GM23338 (cell line): ENCODE measurements at regions not wholly inside any gene's neighbourhood (a gene's known extent, or its start where the extent isn't known, plus 50 kb on each side); places are given as distances from the start of the nearest gene placed in this dataset.

Experiments used
- ATAC-seq: fragments of 200-7000 bp; cut with Tn5 transposase; 3 replicates; pipeline ENCODE4 v1.9.1; 2020
- DNase-seq: peaks from one replicate; pipeline ENCODE4 v3.0.0-alpha.2; 2015; ENCODE audit warnings: low spot score
- H2AFZ ChIP-seq: fragments of 200-600 bp; sonication (generic); 2 replicates; pipeline ENCODE4 v1.8.0; 2016; ENCODE audit warnings: antibody characterized with exemption, mild to moderate bottlenecking, moderate library complexity
- H3F3A ChIP-seq: fragments of 200-600 bp; sonication (generic); replicated peaks from 2 replicates; pipeline ENCODE4 v1.8.0; 2017; ENCODE audit warnings: antibody characterized with exemption, mixed run types, low read depth
- H3K27ac ChIP-seq: fragments of 200-600 bp; sonication (generic); 2 replicates; pipeline ENCODE4 v1.6.1; 2016; ENCODE audit warnings: low read depth
- H3K27me3 ChIP-seq: fragments of 200-600 bp; sonication (generic); 2 replicates; pipeline ENCODE4 v1.8.0; 2016; ENCODE audit warnings: mild to moderate bottlenecking, mixed run types, moderate library complexity; ENCODE audit not compliant: insufficient read depth
- H3K36me3 ChIP-seq: fragments of 200-600 bp; sonication (generic); 2 replicates; pipeline ENCODE4 v1.8.0; 2016; ENCODE audit warnings: mild to moderate bottlenecking; ENCODE audit not compliant: insufficient read depth
- H3K4me1 ChIP-seq: fragments of 200-600 bp; sonication (generic); 2 replicates; pipeline ENCODE4 v1.8.0; 2016; ENCODE audit warnings: mild to moderate bottlenecking, moderate library complexity; ENCODE audit not compliant: insufficient read depth
- H3K4me2 ChIP-seq: fragments of 200-600 bp; sonication (generic); 2 replicates; pipeline ENCODE4 v1.7.1; 2017; ENCODE audit warnings: mixed run types
- H3K4me3 ChIP-seq: fragments of 200-600 bp; sonication (generic); 2 replicates; pipeline ENCODE4 v1.6.1; 2016; ENCODE audit warnings: mixed run types
- H3K79me2 ChIP-seq: fragments of 200-600 bp; sonication (generic); replicated peaks from 2 replicates; pipeline ENCODE4 v1.8.0; 2017; ENCODE audit warnings: mild to moderate bottlenecking; ENCODE audit not compliant: insufficient read depth
- H3K9me2 ChIP-seq: fragments of 200-600 bp; sonication (generic); 2 replicates; pipeline ENCODE4 v1.8.0; 2017; ENCODE audit not compliant: insufficient read depth
- H4K20me1 ChIP-seq: fragments of 200-600 bp; sonication (generic); replicated peaks from 2 replicates; pipeline ENCODE4 v1.8.0; 2017; ENCODE audit warnings: mild to moderate bottlenecking; ENCODE audit not compliant: insufficient read depth
- H3K27ac Mint-ChIP-seq: 2 replicates; pipeline ENCODE4 v1.8.0; 2020; ENCODE audit warnings: inconsistent platforms, mild to moderate bottlenecking, moderate library complexity, mixed read lengths
- H3K27me3 Mint-ChIP-seq: 3 replicates; pipeline ENCODE4 v1.8.0; 2022; ENCODE audit warnings: low read depth, mild to moderate bottlenecking, moderate library complexity, mixed read lengths, inconsistent platforms; ENCODE audit not compliant: insufficient read depth, poor library complexity
- H3K36me3 Mint-ChIP-seq: 3 replicates; pipeline ENCODE4 v1.8.0; 2021; ENCODE audit warnings: low read depth, mild to moderate bottlenecking, inconsistent platforms, moderate library complexity, mixed read lengths
- H3K4me1 Mint-ChIP-seq: 3 replicates; pipeline ENCODE4 v1.8.0; 2020; ENCODE audit warnings: mild to moderate bottlenecking, inconsistent platforms, mixed read lengths
- H3K4me3 Mint-ChIP-seq: 3 replicates; pipeline ENCODE4 v1.8.0; 2021; ENCODE audit warnings: moderate library complexity, mild to moderate bottlenecking, inconsistent platforms, mixed read lengths
- H3K9me3 Mint-ChIP-seq: 3 replicates; pipeline ENCODE4 v1.8.0; 2020; ENCODE audit warnings: moderate library complexity, mild to moderate bottlenecking, inconsistent platforms, mixed read lengths
- CREB1 ChIP-seq: fragments of 250-450 bp; sonication (Bioruptor Pico); IDR thresholded peaks from 2 replicates; pipeline ENCODE4 v1.5.0; 2020; ENCODE audit warnings: low read depth, mild to moderate bottlenecking, moderate library complexity
- CTCF ChIP-seq, 2 experiments: fragments of 200-600 bp in 1 of 2; sonication (generic) in 1 of 2; conservative IDR thresholded peaks; 2 replicates each; pipeline versions ENCODE4 v1.5.1 to v1.6.1; 2016 to 2017; ENCODE audit warnings: antibody characterized with exemption in 2 of 2, low read depth in 2 of 2, mild to moderate bottlenecking in 2 of 2, moderate library complexity in 1 of 2
- ETS1 ChIP-seq: IDR thresholded peaks from 2 replicates; pipeline ENCODE4 v1.6.1; 2016; ENCODE audit warnings: antibody characterized with exemption
- EZH2 ChIP-seq: fragments of 200-600 bp; sonication (generic); IDR thresholded peaks from one replicate; pipeline ENCODE4 v1.8.0; 2017; ENCODE audit warnings: antibody characterized with exemption, mild to moderate bottlenecking, low read depth; ENCODE audit not compliant: unreplicated experiment
- EZH2phosphoT487 ChIP-seq: fragments of 200-600 bp; sonication (generic); IDR thresholded peaks from one replicate; pipeline ENCODE4 v1.8.1; 2018; ENCODE audit warnings: antibody characterized with exemption; ENCODE audit not compliant: unreplicated experiment
- JUNB ChIP-seq: IDR thresholded peaks from one replicate; pipeline ENCODE4 v1.6.1; 2016; ENCODE audit warnings: antibody characterized with exemption; ENCODE audit not compliant: unreplicated experiment
- NANOG ChIP-seq: IDR thresholded peaks from 2 replicates; pipeline ENCODE4 v1.6.1; 2016; ENCODE audit warnings: antibody characterized with exemption, borderline replicate concordance
- REST ChIP-seq: IDR thresholded peaks from one replicate; pipeline ENCODE4 v1.6.1; 2018; ENCODE audit warnings: antibody characterized with exemption; ENCODE audit not compliant: unreplicated experiment
- STAT1 ChIP-seq: IDR thresholded peaks from one replicate; pipeline ENCODE4 v1.6.1; 2016; ENCODE audit warnings: antibody characterized with exemption; ENCODE audit not compliant: unreplicated experiment
- ZNF114 ChIP-seq: fragments of 250-450 bp; sonication (Bioruptor Pico); IDR thresholded peaks from 2 replicates; pipeline ENCODE4 v1.5.0; 2020; ENCODE audit warnings: mild to moderate bottlenecking, moderate library complexity
- ZNF331 ChIP-seq: fragments of 250-450 bp; sonication (Bioruptor Pico); IDR thresholded peaks from 2 replicates; pipeline ENCODE4 v1.5.0; 2020; ENCODE audit warnings: low read depth, mild to moderate bottlenecking, moderate library complexity

GRCh38 chr12:87202189-87202588, 827.0 kb downstream of the C12orf50 start:
- H3K27ac Mint-ChIP-seq, result no peak overlapping the region
- Histone ChIP-seq H3K36me3 (no peaks in the 10 kb centered on the region), H2AFZ (no peak overlapping the region; the same call in 1 of the 2 replicates), H3K4me2 (no peak overlapping the region), H3K4me3 (no peak overlapping the region), H4K20me1 (no peaks in the 10 kb centered on the region), H3K27me3 (no peaks in the 10 kb centered on the region), H3K79me2 (no peaks in the 10 kb centered on the region), H3K4me1 (no peaks in the 10 kb centered on the region), H3K27ac (no peak overlapping the region), H3F3A (no peaks in the 10 kb centered on the region), H3K9me2 (peaks cover 11% of the 10 kb centered on the region; the same call in 1 of the 2 replicates)
- H3K36me3 Mint-ChIP-seq, result peaks cover 1% of the 10 kb centered on the region; the same call in 1 of the 3 replicates
- H3K27me3 Mint-ChIP-seq, result no peaks in the 10 kb centered on the region
- H3K9me3 Mint-ChIP-seq, result no peaks in the 10 kb centered on the region; the same call in 2 of the 3 replicates
- no peak for TF ChIP-seq EZH2phosphoT487
- H3K4me1 Mint-ChIP-seq, result no peaks in the 10 kb centered on the region
- DNase-seq, result no peak
- no peak for ATAC-seq
- no peak overlapping the region for H3K4me3 Mint-ChIP-seq

GRCh38 chr12:87201598-87201997, 827.6 kb downstream of the C12orf50 start:
- Histone ChIP-seq H3K27me3 (no peaks in the 10 kb centered on the region), H3K79me2 (no peaks in the 10 kb centered on the region), H2AFZ (no peak overlapping the region), H4K20me1 (no peaks in the 10 kb centered on the region), H3K9me2 (0 out of 2 replicates have a peak, but pooled peaks cover 7% of the 10 kb centered on the region), H3K4me1 (no peaks in the 10 kb centered on the region), H3K4me3 (no peak overlapping the region), H3K36me3 (no peaks in the 10 kb centered on the region), H3K4me2 (no peak overlapping the region), H3K27ac (no peak overlapping the region), H3F3A (no peaks in the 10 kb centered on the region)
- no peak for TF ChIP-seq CREB1
- Mint-ChIP-seq H3K4me1 (no peaks in the 10 kb centered on the region), H3K4me3 (no peak overlapping the region), H3K27ac (no peak overlapping the region), H3K36me3 (no peaks in the 10 kb centered on the region), H3K27me3 (no peaks in the 10 kb centered on the region), H3K9me3 (no peaks in the 10 kb centered on the region; the same call in 2 of the 3 replicates)
- ATAC-seq, result no peak
- no peak for DNase-seq

- H3K27me3 ChIP-seq, result no peaks in the 10 kb centered on the region
- Mint-ChIP-seq H3K27ac (no peak overlapping the region), H3K27me3 (no peaks in the 10 kb centered on the region), H3K4me1 (no peaks in the 10 kb centered on the region), H3K9me3 (no peaks in the 10 kb centered on the region), H3K36me3 (no peaks in the 10 kb centered on the region), H3K4me3 (no peak overlapping the region)
- no peak overlapping the region for H3K4me2 ChIP-seq
- H3K4me3 ChIP-seq, result no peak overlapping the region
- no peaks in the 10 kb centered on the region for H3F3A ChIP-seq
- H3K4me1 ChIP-seq, result no peaks in the 10 kb centered on the region
- no peaks in the 10 kb centered on the region for H3K36me3 ChIP-seq
- ATAC-seq, result no peak
- no peaks in the 10 kb centered on the region for H3K79me2 ChIP-seq
- no peak for DNase-seq
- no peak overlapping the region for H3K27ac ChIP-seq
- H2AFZ ChIP-seq, result peak overlapping the region; percentile 52; the same call in 1 of the 2 replicates
- H4K20me1 ChIP-seq, result no peaks in the 10 kb centered on the region
- H3K9me2 ChIP-seq, result 0 out of 2 replicates have a peak, but pooled peaks cover 6% of the 10 kb centered on the region
- TF ChIP-seq REST, result no peak
- TF ChIP-seq NANOG, result no peak
- TF ChIP-seq JUNB, result no peak
- TF ChIP-seq STAT1, result no peak
- TF ChIP-seq EZH2, result no peak
- no peak for TF ChIP-seq CREB1
- no peak for TF ChIP-seq ETS1
- TF ChIP-seq ZNF114 (CRISPR knock-in tag), result no peak
- no peak for TF ChIP-seq CTCF (conservative IDR thresholded peaks at IDR 0.05; ENCODE audit: low read depth in 2 of 2)
- TF ChIP-seq ZNF331 (CRISPR knock-in tag), result no peak
- TF ChIP-seq EZH2phosphoT487, result no peak
Observed at GRCh38 chr12:87200289-87200979, 828.8 kb downstream of the C12orf50 start.
